ENCODE measurements at regions not wholly inside any gene's neighbourhood (a gene's known extent, or its start where the extent isn't known, plus 50 kb on each side); places are given as distances from the start of the nearest gene placed in this dataset.

DNA sequence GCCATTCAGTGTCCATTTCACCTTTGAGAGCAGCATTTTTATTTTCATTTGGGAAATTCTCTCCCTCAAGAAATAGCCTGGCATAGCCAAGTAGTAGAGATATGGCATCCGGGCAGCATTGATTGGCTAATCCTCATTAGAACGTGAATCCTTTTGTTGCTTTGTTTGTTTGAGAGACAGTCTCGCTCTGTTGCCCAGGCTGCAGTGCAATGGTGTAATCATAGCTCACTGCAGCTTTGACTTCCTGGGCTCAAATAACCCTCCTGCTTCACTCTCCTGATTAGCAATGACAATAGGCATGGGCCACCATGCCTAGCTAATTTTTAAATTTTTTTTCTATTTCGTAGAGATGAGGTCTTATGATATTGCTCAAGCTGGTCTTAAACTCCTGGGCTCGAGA is 1174.9 kb upstream of the AUTS2 start:
- TF ChIP-seq CTCF (IDR thresholded peaks at IDR 0.05; ENCODE audit: low read length, missing control alignments): no peak
- DNase-seq (ENCODE audit: low read depth): no peak
- no peak overlapping the region for H3K4me3 ChIP-seq (replicated peaks; ENCODE audit: low read depth, low read length)

DNA sequence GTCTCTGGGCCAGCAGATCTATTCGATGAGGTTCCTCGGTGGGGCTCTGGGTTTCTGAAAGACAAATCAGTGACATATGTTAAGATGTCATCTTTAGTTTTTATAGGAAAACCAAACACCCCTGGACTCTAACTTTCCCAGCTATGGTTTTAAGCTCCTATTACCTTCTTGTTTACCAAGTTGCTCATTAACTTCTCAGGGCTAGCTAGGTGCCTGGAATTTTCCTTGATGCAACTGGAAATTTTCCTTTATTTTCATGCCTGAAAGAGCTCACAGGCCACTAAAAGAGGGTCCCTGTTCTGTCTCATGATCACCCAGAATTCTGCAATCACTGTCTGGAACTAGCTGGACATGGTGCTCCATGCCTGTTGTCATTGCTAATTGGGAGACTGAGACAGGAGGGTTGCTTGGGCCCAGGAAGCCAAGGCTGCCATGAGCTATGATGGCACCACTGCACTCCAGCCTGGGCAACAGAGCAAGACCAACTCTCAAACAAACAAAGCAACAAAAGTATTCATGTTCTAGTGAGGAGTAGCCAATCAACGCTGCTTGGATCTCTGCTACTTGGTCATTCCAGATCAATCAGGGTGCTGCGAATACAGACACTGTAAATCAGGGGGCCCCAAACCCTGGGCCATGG is 1173.5 kb upstream of the AUTS2 start:
- TF ChIP-seq CTCF (IDR thresholded peaks at IDR 0.05; ENCODE audit: low read length, missing control alignments): no peak
- no peak for DNase-seq (ENCODE audit: low read depth)
- H3K4me3 ChIP-seq (replicated peaks; ENCODE audit: low read depth, low read length): no peak overlapping the region

DNA sequence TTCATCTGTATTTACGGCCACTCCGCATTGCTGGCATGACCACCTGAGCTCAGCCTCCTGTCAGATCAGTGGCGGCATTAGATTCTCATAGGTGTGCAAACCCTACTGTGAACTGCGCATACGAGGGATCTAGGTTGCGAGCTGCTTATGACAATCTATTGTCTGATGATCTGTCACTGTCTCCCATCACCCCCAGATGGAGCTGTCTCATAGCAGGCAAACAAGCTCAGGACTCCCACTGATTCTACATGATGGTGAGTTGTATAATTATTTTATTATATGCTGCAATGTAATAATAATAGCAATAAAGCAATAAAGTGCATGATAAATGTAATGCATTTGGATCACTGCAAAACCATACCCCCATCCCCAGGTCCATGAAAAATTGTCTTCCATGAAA is 1172.9 kb upstream of the AUTS2 start:
- DNase-seq (ENCODE audit: low read depth): peak; percentile 6
- no peak overlapping the region for H3K4me3 ChIP-seq (replicated peaks; ENCODE audit: low read depth, low read length)
- peak; percentile 9 for TF ChIP-seq CTCF (IDR thresholded peaks at IDR 0.05; ENCODE audit: low read length, missing control alignments)

DNA sequence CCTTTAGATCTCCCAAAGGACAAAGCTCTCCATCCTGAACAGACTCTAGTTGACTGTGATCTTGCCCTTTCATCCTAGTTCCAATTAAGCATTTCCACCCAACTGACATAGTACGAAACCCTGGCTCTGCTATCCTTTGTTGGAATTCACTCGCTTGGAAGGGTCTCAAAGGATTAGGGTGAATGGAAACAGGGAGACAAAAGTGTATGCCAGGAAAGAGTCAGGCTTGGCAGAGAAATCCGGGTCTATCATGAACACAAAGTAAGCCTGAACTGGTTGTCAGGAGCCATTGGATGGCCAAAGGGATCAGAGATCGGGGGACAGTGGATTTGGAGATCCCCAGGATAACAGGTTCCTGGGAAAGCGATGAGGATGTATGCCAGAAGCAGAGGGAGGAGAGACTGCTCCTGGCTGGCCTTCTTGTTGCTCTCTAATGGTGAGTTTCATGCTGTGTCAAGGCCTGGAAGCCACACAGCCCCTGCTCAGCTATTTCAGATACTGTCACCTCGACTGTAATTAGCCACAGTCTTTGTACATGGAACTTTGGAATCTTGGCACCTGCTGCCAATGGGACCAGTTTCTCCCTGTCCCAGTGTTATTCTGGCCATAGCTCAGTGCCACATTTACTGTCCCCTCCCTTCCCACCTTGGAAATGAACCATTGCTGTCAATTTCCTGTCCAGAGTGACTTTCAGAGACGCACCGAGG is 1168.7 kb upstream of the AUTS2 start:
- no peak for DNase-seq (ENCODE audit: low read depth)
- H3K4me3 ChIP-seq (replicated peaks; ENCODE audit: low read depth, low read length): no peak overlapping the region
- TF ChIP-seq CTCF (IDR thresholded peaks at IDR 0.05; ENCODE audit: low read length, missing control alignments): no peak

DNA sequence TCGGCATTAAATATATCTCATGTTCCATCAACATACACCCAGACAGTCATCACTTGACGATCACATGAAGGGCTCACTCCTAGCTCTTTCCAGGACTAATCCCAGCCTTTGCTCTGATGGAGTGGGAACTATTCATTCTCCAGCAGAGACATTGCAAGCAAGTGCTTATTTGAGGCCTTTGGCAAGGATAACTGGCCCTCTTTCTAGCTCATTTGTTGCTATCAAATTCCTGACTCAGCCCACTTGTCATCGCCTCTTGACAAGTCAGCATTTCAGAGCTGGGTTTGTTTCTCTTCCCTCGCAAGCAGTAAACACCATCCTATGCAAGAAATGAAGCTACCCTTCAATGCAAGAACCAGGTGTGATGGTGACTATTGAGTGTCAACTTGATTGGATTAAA is 1165.7 kb upstream of the AUTS2 start:
- DNase-seq (ENCODE audit: low read depth): peak; percentile 41
- no peak for TF ChIP-seq CTCF (IDR thresholded peaks at IDR 0.05; ENCODE audit: low read length, missing control alignments)
- H3K4me3 ChIP-seq (replicated peaks; ENCODE audit: low read depth, low read length): no peak overlapping the region

DNA sequence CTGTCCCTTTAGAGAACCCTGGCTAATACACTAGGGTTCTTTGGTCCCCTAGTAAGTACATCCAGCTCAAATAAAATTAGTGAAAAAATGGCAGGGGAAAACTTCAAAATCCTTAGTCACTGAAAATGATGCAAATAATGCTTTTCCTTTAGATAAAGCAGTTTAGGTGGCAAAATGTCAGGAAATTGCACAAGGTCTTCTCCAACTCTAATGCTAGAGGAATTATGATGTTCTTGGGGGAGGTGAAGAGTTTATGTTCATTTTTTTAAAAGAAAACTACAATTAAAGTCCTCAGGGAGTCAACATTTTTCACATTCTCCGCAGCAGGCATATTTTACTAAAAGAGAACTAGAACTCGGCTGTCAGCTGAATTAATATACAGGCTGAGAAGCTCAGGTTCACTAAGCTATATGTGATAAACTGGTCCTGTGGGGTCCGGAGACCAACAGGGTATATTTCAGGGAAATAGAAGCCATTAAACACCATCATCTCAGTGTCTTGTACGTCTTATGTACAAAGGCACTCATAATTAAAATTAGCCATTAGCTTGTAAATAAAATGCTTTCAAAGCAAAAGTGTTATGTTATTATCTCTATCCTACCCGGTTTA is 1164.7 kb upstream of the AUTS2 start:
- TF ChIP-seq CTCF (IDR thresholded peaks at IDR 0.05; ENCODE audit: low read length, missing control alignments): no peak
- peak; percentile 74 for DNase-seq (ENCODE audit: low read depth)
- no peak overlapping the region for H3K4me3 ChIP-seq (replicated peaks; ENCODE audit: low read depth, low read length)
